DND-41 (cell line): ENCODE measurements at regions not wholly inside any gene's neighbourhood (a gene's known extent, or its start where the extent isn't known, plus 50 kb on each side); places are given as distances from the start of the nearest gene placed in this dataset.

Experiments used
- CTCF ChIP-seq: IDR thresholded peaks from 2 replicates; pipeline ENCODE4 v1.5.1; 2012; ENCODE audit warnings: borderline replicate concordance, low read length, moderate library complexity, mild to moderate bottlenecking; ENCODE audit not compliant: poor library complexity, severe bottlenecking; ENCODE audit errors: extremely low read depth
- EZH2 ChIP-seq: IDR thresholded peaks from 3 replicates; pipeline ENCODE4 v1.6.1; 2012; ENCODE audit warnings: borderline replicate concordance, low read depth, mild to moderate bottlenecking, moderate library complexity, low read length, inconsistent platforms; ENCODE audit not compliant: severe bottlenecking

GRCh38 chr7:145845345-145845744, 271.3 kb upstream of the CNTNAP2 start:
- TF ChIP-seq EZH2 (no peak), CTCF (no peak)
